HG03108 (cell line): ENCODE measurements at regions not wholly inside any gene's neighbourhood (a gene's known extent, or its start where the extent isn't known, plus 50 kb on each side); places are given as distances from the start of the nearest gene placed in this dataset.
"Not testable (repeated sequence)": the region's sequence is repeated elsewhere in the genome, so short reads cannot be mapped to it uniquely, and the experiment has no call there.

Source experiments
- ATAC-seq: cut with Tn5 transposase; IDR thresholded peaks from one replicate; pipeline ENCODE4 v1.9.1; 2021; ENCODE audit warnings: moderate library complexity; ENCODE audit not compliant: unreplicated experiment

DNA sequence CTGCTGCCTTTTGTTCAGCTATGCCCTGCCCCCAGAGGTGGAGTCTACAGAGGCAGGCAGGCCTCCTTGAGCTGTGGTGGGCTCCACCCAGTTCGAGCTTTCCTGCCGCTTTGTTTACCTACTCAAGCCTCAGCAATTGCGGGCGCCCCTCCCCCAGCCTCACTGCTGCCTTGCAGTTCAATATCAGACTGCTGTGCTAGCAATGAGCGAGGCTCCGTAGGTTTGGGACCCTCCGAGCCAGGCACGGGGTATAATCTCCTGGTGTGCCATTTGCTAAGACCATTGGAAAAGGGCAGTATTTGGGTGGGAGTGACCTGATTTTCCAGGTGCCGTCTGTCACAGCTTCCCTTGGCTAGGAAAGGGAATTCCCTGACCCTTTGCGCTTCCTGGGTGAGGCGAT is 51.9 kb downstream of the DIPK2A start:
- ATAC-seq = not testable (repeated sequence)

DNA sequence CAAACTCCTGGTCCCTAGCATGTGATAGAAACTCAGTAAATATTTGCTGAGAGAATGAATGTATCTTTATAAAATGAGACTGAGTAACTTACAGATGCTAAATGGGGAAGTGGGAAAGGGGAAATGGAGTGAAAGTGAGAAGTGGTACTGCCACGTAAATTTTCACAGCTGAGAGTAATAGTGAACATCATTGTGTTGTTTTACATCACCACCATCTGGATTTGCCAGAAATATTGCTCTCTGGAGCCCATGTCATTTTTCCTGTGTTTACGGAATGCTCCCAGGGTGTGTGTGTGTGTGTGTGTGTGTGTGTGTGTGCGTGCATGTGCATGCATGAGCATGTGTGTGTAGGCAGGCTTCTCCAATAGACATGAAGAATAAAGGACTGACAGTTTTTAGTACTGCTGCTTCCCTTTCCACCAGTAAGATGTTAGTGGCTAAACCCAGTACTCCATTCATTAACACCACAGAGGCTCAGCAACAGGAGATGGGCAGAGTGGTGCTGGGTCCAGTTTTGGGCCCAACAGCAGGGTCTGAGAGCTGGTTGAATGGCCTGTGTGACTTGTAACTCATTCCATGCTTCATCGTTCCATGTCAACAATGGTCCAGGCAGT is 57.3 kb downstream of the DIPK2A start:
- ATAC-seq = peak; percentile 86

DNA sequence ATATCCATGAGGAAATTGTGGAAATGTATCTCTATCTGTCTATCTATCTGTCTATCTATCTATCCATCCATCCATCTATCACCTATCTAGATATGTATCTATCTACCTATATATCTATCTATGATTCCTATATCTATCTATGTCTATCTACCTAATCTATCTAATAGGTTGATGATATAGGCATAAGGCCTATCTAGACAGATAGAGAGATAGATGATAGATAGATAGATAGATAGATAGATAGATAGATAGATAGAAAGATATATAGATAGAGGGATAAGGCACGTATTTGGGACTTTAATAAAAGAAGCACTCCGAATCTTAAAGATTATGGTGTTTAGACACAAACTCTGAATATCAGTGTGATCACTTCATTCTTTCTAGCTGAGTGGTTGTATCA is 58.1 kb downstream of the DIPK2A start:
- ATAC-seq = no peak

DNA sequence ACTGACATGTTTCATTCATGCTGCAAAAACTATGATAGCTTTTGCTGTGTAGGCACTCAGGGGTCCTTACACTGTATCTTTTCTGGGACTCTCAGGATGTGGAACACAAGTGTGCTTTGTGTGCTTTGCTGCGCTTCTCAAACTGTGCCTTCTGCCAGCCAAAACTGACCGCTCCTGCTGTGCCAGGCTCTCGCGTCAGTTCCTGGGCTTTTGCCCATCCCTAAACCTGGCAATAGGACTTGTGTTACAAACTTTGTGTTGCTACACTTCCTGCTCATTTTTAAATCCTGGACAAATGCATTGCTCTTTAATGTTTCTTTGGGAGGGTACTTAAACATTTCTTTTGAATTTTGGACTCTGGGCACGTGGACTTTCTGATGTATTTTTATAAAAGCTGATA is 60.3 kb downstream of the DIPK2A start:
- ATAC-seq = no peak

DNA sequence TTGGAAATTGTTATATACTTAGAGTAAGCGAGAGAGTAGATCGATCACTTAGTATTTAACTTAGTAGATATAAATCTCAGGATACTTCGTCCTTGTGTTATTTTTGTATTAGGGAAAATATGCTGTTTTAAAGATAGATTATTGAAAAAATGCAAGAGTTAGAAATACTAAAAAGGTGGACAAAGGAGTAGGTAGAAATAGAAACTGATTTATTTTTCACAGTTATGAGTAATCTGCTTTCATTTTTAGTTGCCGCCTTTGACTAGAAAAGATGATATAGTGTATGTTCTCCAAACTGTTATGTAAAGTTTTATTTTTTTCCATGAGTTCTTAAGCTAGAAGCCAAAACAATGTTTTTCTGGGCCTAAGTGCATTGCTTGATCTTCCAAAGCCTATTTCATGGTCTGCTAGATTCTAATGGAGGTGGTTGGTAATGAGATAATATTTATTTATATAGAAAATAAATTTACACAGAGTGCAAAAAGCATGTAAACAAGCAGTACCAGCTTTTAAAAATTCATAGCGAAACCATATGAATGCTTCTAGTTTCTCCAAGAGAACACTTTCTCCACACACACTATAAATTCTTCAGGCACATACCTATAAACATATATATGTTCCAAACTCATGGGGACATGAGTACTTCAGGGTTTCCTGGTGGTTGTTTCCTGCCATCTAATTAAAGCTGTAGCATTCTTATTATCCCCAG is 61.1 kb downstream of the DIPK2A start:
- peak; percentile 67 for ATAC-seq

DNA sequence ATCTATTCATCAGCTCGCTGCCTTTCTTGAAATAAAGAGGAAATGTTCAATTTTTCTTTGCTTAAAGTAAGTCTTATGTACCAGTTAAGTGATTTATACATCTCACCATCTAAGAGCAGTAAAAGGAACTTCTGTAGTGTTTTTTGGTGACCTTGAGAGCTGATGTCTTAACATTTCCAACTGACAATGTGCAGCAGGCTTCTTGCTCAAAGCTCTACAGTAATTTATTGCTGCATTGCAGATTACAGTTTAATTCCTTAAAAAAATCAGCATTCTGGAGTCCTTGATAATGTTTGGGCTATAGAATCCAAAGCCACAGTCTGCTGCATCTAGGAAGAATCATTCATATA is 61.6 kb downstream of the DIPK2A start:
- no peak for ATAC-seq

DNA sequence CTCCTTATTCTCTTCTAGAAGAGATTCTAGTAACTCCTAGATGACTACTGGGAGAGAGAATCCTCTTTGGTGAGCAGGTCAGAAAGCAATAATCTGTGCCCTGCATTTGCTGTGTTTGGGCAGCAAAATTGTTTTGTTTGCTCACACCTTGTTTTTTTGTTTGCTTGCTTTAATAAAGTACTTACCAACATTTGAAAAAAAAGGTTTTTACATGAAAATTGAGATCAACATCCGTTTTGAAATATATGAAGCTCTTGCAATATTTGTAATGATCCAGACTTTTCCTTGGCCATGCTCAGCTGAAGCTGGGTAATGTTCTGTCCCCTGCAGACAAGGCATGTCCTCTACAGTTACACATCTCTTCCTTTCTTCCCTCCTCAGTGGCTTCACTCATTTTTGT is 62.2 kb downstream of the DIPK2A start:
- ATAC-seq = no peak

DNA sequence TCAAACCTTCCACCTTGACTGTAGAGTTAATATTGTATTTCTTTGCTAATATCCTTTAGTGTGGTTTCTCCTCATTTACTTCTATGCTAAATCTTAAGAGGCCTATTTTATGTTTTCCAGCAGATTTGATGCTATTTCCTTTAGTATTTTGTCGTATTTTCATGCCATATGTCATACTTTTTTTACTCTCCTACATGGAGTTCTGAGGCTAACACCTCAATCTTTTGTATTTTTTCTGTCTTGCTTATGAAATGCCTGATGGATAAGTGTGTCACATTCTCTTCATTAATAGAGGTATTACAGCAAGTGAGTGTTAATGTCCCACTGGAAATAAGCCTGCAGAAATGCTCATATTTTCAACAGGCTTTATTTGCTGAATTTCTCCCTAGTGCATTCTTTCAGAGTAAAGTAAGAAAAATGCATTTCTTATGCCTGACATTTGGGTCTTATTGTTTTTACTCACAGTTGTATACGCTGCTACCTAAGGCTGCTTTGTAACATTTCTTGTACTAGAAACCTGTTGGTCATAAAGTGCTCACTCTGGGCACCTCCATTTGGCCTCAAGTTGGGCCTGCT is 63.2 kb downstream of the DIPK2A start:
- no peak for ATAC-seq

DNA sequence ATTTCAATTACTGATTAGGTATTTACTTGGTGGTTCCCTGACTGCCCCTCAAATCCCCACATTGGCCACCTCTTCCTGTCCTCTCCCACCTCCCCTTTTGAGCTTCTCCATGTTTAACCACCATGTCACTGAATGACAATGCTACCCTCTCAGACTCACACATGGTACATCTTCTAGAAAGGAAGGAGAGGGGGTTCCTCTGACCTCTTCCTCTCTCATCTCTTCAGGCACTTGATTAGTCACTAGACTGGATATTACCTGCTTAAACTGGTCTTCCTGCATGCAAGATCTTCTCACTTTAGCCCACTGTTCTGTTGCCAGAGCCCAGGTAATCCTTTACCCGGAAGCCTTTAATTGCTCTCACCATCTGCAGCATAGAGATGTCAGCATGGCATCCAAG is 64.9 kb downstream of the DIPK2A start:
- no peak for ATAC-seq

DNA sequence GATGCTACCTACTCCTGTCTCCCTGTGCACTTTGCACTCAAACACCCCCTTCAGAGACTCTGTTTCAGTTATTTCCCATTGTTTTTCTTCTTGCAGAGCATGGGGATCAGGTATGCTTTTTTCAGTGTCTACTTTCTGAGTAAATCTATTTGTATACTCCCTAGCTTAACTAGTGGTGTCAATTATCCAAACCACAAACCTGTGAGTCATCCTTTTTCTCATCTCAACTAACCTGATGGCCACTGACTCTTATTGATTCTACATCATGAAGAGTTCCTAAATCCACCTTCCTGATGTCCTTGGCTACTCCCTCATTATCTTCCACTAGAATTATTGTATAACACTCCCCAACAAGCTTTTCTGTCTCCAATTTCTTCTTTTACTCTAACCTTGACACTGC is 68.0 kb downstream of the DIPK2A start:
- ATAC-seq = no peak

DNA sequence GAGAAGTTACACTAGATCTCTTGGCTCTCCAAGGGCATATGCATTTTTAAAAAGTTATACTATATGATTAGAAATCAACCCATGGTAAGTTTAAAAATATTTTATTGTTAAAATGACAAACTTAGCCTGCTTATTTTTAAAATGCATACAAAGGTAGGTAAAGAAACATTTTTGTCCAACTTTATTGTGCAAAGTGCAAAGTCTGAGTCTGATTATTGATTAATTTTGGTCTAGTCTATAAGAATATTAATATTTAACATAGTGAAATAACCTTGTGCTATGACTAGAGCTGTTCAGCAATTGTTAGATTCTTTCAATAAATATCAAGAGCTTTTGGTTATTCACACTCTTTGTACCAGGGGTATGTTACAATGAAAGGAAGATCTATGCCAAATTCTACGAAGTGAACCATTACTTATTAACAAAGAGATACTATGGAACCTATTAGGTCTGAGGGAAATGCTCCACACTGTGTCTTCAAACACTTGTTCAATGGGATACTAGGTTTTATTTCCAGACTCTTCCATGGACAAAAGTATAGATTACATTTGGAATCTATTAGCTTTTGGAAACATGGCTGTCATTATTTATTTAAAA is 70.4 kb downstream of the DIPK2A start:
- no peak for ATAC-seq

DNA sequence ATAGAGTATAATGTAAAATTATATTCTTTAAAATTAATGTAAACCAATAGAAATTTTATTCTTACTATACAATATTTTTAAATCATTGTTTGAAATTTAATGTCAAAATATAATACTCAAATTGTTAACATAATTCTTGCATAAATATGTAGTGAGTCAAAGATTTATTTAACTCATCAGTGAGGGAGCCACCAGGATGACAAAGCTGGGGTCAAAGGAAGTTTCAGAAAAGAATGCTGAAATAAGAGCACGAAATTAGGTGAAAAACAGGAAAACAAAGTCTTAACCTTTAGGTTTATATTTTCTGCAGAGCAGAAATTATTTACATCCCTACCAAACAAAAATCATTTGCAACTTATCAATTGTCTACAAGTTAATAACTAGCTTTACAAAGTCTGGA is 74.1 kb downstream of the DIPK2A start:
- no peak for ATAC-seq

DNA sequence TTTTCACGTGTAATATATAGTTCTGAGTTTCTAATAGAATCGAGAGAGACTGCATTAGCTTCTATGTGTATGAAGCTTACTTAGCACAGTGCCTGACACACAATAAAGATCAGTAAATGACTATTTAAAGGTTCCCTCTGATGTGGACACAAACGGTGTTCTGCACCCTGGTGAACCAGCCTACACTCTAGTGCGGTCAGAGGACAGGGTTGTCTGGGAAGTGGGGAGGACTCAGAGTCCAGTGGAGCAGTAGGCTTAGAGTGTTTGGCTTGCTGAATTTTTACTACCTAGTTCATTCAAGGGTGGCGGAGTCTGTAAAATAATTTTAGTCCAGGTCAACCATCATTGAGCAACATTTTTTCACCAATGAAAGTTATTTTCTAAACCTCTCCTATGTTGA is 77.8 kb downstream of the DIPK2A start:
- no peak for ATAC-seq

DNA sequence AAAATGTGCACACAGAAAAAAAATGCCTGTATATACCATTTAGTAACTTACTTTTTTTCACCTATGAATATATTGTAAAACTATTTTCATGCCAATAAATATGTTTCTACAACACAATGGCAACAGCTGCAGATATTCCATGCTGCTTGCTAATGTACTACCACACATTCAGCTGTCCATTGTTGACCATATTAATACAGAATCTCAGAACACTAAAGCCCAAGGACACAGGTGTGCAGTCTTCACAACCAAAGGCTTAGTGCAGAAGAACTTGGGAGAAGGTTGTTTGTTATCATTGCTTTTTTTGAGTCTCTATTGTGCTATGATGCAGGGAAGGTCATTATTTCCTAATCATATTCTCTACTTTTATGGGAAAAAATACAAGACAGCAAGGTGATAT is 79.6 kb downstream of the DIPK2A start:
- ATAC-seq = no peak

DNA sequence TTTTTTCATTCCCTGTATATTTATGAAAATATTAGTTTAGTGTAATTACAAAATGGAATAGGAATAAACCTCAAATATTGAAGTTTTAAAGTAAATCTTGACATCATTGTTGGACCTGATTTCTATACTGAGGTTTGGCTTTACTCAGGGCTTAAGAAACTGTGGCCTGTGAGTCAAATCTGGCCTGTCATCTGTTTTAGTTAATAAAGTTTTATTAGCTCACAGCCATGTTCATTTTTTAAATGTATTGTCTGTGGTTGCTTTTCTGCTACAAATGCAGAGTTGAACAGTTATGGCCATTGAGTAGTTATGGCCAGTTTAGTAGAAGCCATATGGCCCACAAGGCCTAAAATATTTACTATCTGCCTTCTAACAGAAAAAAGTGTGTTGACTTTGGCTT is 80.7 kb downstream of the DIPK2A start:
- ATAC-seq = no peak

DNA sequence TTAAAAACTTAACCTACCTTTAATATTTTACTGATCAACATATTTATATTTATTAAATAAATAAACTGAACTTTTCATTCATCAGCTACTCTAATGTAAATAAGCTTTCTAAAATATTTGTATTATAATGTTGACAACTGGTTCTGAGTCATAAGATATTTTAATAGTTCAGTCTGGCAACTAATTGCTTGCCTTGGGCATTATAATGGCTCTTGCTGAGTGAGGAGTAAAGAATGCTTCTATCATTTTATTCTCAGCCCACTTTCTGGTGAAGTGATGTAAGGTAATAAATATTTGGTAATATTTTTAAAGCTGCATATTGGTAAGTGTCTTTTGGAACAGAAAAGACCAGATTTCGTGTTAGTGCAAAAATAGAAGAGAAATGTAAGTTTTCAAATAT is 81.5 kb downstream of the DIPK2A start:
- no peak for ATAC-seq

DNA sequence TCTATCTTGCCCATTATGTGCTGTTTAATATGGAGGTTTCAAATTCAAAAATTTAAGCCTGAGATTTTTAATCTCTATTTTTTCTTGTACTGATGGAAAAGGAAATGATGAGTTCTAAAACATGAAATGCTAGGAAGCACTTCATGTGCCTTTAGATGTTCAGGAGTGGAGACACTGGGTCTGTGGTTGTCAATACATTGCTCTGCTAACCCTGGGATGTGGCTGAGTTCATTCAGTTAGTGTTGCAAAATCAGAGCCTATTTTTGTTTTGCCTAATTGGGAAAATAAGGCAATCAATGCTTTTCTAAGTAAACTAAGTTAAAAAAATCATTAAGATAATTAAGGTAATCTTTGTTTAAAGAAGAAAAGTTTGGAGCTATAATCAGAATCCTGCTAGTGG is 83.1 kb downstream of the DIPK2A start:
- ATAC-seq = no peak

DNA sequence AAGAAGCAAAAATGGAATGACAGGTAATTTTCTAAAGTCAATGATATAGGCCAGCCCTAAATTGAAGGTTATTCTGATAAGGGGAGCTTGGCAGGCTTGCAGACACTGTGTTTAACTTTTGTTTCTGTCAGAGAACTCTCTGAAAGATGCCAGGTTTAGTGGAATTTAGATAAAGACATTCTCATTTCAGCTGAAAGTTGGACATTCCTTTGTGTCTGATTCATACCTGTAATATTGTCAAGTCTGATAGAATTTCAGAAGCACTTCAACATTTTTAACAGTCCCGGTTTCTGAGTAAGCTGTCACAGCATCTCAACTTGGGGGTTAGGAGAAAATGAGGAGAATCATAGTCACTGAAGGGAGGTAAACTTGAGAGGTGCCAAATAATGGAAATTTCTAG is 84.0 kb downstream of the DIPK2A start:
- ATAC-seq = no peak

DNA sequence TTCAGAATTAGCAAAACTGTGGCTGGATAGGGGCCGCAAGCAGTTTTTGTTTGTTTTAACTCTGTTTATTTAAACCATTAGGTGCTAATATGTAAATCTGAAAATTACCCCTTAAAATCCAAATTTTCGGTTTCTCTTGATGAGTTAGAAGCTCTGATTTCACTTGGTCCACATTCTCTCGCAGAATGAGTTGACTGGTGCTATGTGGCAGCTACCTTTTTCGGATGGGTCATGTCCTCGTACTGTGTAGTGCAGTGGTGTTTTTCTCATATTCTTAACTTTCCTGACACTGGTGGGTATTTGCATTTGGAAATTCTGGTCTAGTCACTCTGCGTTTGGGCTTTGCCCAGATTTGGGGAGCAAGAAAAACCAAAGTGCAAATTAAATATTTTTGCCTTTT is 87.1 kb downstream of the DIPK2A start:
- ATAC-seq = no peak

DNA sequence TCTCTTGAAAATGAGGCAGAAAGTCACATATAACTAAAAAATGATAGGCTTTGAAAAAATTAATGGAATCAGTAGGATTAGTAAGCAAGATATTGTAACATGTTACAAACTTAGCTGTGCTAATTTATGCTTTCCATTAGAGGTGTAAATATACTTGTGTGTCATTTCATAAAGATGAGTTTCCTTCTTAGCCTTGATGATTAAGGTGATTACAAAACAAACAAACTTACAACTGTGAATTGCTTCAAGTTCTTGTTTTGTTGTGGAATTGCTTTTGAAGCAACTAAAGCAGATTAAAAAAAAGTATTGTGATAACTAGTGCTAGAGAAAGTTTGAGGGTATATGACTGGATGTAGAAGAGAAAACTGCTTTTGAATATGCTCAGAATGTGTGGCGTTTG is 87.9 kb downstream of the DIPK2A start:
- ATAC-seq = no peak

DNA sequence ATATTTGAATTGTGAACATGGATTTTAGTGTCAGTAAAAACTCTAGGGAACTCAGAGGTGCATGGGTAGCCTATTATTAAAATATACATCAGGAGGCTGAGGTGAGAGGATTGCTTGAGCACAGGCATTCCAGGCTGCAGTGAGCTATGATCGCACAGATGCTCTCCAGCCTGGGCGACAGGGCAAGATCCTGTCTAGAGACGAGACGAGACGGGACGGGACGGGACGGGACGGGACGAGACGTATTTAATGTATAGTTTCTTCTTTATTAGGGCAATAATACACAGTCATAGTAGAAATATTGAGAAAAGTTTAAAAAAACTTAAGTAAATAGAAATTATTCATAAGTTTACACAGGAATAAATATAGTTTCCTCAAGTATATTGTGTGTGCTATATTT is 89.3 kb downstream of the DIPK2A start:
- no peak for ATAC-seq

DNA sequence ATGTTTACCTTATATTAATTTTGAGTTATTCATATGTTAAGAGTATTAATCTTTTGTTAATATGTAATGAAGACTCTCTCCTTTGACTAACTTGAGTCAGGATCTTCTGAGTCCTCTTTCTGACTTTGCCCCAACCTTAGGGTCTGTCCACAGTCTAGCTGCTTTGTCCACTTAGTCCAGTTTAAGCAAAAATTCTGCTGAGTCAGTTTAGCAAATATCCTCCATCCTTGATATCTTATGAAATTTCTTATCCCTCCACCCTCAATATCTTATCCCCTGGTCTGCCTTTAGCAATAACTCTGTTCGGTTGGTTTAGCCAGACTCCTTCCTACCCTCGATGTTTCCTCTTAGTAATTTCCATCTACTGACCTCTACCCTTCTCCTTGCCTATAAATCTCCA is 91.7 kb downstream of the DIPK2A start:
- no peak for ATAC-seq
